Liver (tissue), 8 donors: ENCODE measurements at regions not wholly inside any gene's neighbourhood (a gene's known extent, or its start where the extent isn't known, plus 50 kb on each side); places are given as distances from the start of the nearest gene placed in this dataset.
A peak's percentile ranks its signal among the peaks of the same experiment; 100 is the strongest.

ENCODE experiments used
- DNase-seq: peaks from one replicate; pipeline ENCODE4 v3.0.0-alpha.2; 2017; ENCODE audit warnings: low spot score
- H3K27ac ChIP-seq, 2 donors: one replicate each; pipeline ENCODE4 v1.7.0; 2013; ENCODE audit warnings: inconsistent platforms in 2 of 2, low read length in 2 of 2, control low read depth in 1 of 2, low read depth in 1 of 2, mild to moderate bottlenecking in 1 of 2
- H3K27me3 ChIP-seq, 4 donors: one replicate each; pipeline versions ENCODE4 v1.6.1 to v1.7.0; 2013; ENCODE audit warnings: low read length in 3 of 4, inconsistent platforms in 1 of 4, mild to moderate bottlenecking in 1 of 4, moderate library complexity in 1 of 4; ENCODE audit not compliant: control insufficient read depth in 4 of 4, insufficient read depth in 4 of 4
- H3K36me3 ChIP-seq, 4 donors: one replicate each; pipeline versions ENCODE4 v1.6.1 to v1.7.0; 2013; ENCODE audit warnings: low read length in 3 of 4, mild to moderate bottlenecking in 3 of 4, low read depth in 1 of 4, moderate library complexity in 1 of 4; ENCODE audit not compliant: control insufficient read depth in 4 of 4, insufficient read depth in 3 of 4
- H3K4me1 ChIP-seq, 4 donors: one replicate each; pipeline versions ENCODE4 v1.6.1 to v1.7.0; 2013; ENCODE audit warnings: low read length in 3 of 4, mild to moderate bottlenecking in 3 of 4, moderate library complexity in 1 of 4; ENCODE audit not compliant: control insufficient read depth in 4 of 4, insufficient read depth in 4 of 4
- H3K4me3 ChIP-seq, 3 donors: one replicate each; pipeline versions ENCODE4 v1.6.1 to v1.7.0; 2013; ENCODE audit warnings: low read length in 3 of 3, control low read depth in 1 of 3, low read depth in 1 of 3, mild to moderate bottlenecking in 1 of 3
- H3K9ac ChIP-seq, 2 donors: one replicate each; pipeline ENCODE4 v1.7.0; 2013; ENCODE audit warnings: low read length in 2 of 2, mild to moderate bottlenecking in 2 of 2, moderate library complexity in 2 of 2, control low read depth in 1 of 2, low read depth in 1 of 2
- H3K9me3 ChIP-seq, 4 donors: one replicate each; pipeline versions ENCODE4 v1.6.1 to v1.7.0; 2013; ENCODE audit warnings: low read length in 3 of 4; ENCODE audit not compliant: control insufficient read depth in 4 of 4
- ATF3 ChIP-seq: IDR thresholded peaks from 2 replicates; pipeline ENCODE4 v1.6.1; 2016; ENCODE audit warnings: antibody characterized with exemption
- CTCF ChIP-seq: fragments of 150-350 bp; IDR thresholded peaks from 2 replicates; pipeline ENCODE4 v1.5.1; 2017; ENCODE audit warnings: improper control_type of control experiment, low read depth, low read length; ENCODE audit not compliant: missing input control
- EGR1 ChIP-seq, 2 donors: IDR thresholded peaks; 2 replicates each; pipeline ENCODE4 v1.6.1; 2016 to 2018; ENCODE audit warnings: antibody characterized with exemption in 2 of 2, low read depth in 2 of 2
- FOXA1 ChIP-seq: IDR thresholded peaks from 2 replicates; pipeline ENCODE4 v1.6.1; 2016; ENCODE audit warnings: antibody characterized with exemption
- FOXA2 ChIP-seq: IDR thresholded peaks from 2 replicates; pipeline ENCODE4 v1.6.1; 2016; ENCODE audit warnings: antibody characterized with exemption
- GABPA ChIP-seq, 2 donors: IDR thresholded peaks in 1 of 2; conservative IDR thresholded peaks in 1 of 2; 2 replicates each; pipeline ENCODE4 v1.6.1; 2016; ENCODE audit warnings: antibody characterized with exemption in 2 of 2, mild to moderate bottlenecking in 1 of 2, moderate library complexity in 1 of 2
- HNF4A ChIP-seq, 2 donors: conservative IDR thresholded peaks; 2 replicates each; pipeline ENCODE4 v1.6.1; 2016; ENCODE audit warnings: antibody characterized with exemption in 2 of 2, mild to moderate bottlenecking in 2 of 2
- HNF4G ChIP-seq: IDR thresholded peaks from 2 replicates; pipeline ENCODE4 v1.6.1; 2016; ENCODE audit warnings: antibody characterized with exemption
- JUND ChIP-seq, 2 donors: IDR thresholded peaks; 2 replicates each; pipeline ENCODE4 v1.6.1; 2016; ENCODE audit warnings: antibody characterized with exemption in 2 of 2
- MAX ChIP-seq: IDR thresholded peaks from 2 replicates; pipeline ENCODE4 v1.6.1; 2016; ENCODE audit warnings: antibody characterized with exemption
- NR2F2 ChIP-seq: IDR thresholded peaks from 2 replicates; pipeline ENCODE4 v1.6.1; 2016; ENCODE audit warnings: antibody characterized with exemption
- RAD21 ChIP-seq, 2 donors: IDR thresholded peaks; 2 replicates each; pipeline ENCODE4 v1.6.1; 2016; ENCODE audit warnings: antibody characterized with exemption in 2 of 2, mild to moderate bottlenecking in 2 of 2
- REST ChIP-seq: IDR thresholded peaks from 2 replicates; pipeline ENCODE4 v1.6.1; 2016; ENCODE audit warnings: antibody characterized with exemption, mild to moderate bottlenecking
- RXRA ChIP-seq, 2 donors: IDR thresholded peaks; 2 replicates each; pipeline ENCODE4 v1.6.1; 2017 to 2018; ENCODE audit warnings: antibody characterized with exemption in 2 of 2, mild to moderate bottlenecking in 1 of 2
- SP1 ChIP-seq: IDR thresholded peaks from 2 replicates; pipeline ENCODE4 v1.6.1; 2018; ENCODE audit warnings: antibody characterized with exemption, mild to moderate bottlenecking
- TAF1 ChIP-seq: conservative IDR thresholded peaks from 2 replicates; pipeline ENCODE4 v1.6.1; 2016; ENCODE audit warnings: antibody characterized with exemption, mild to moderate bottlenecking
- YY1 ChIP-seq: IDR thresholded peaks from 2 replicates; pipeline ENCODE4 v1.6.1; 2016; ENCODE audit warnings: antibody characterized with exemption, mild to moderate bottlenecking
- ZBTB33 ChIP-seq: IDR thresholded peaks from 2 replicates; pipeline ENCODE4 v1.6.1; 2016; ENCODE audit warnings: antibody characterized with exemption
- WGBS: extraction: QIAGEN DNeasy Blood & Tissue Kit; methylation state at CpG from one replicate; pipeline ENCODE4 v1.1.7; 2013; 5-methylcytosine and 5-hydroxymethylcytosine counted together
- donor health status: healthy.
- donor health status: healthy.
- donor health status: healthy.
- donor health status: healthy.
- donor health status: healthy.

GRCh38 chr16:85313526-85314301 lies 201.4 kb upstream of the CIBAR2 start:
- WGBS = 84% methylated on average over 13 of the region's 13 CpGs
- TF ChIP-seq FOXA2 (no peak), YY1 (no peak), ATF3 (no peak), HNF4A (conservative IDR thresholded peaks at IDR 0.05) (no peak), JUND (IDR thresholded peaks at IDR 0.05) (no peak), FOXA1 (no peak), ZBTB33 (no peak), RXRA (IDR thresholded peaks at IDR 0.05) (no peak), MAX (no peak), EGR1 (IDR thresholded peaks at IDR 0.05; ENCODE audit: low read depth in 2 of 2) (no peak)
- peak overlapping the region in 1 of 2 donors; percentile 12 for H3K27ac ChIP-seq
- no peak for DNase-seq
- H3K27me3 ChIP-seq = no peaks in the 10 kb centered on the region
- H3K9me3 ChIP-seq = no peaks in the 10 kb centered on the region
- peaks cover 0 to 39% (median 20%) of the 10 kb centered on the region in 4 donors for H3K4me1 ChIP-seq
- no peaks in the 10 kb centered on the region for H3K36me3 ChIP-seq
- H3K4me3 ChIP-seq = no peak overlapping the region
- H3K9ac ChIP-seq = no peak overlapping the region

GRCh38 chr16:85314512-85314971 lies 202.3 kb upstream of the CIBAR2 start:
- Histone ChIP-seq H3K4me1 (peaks cover 0 to 32% (median 14%) of the 10 kb centered on the region in 4 donors), H3K36me3 (no peaks in the 10 kb centered on the region), H3K27ac (no peak overlapping the region), H3K4me3 (no peak overlapping the region), H3K9me3 (no peaks in the 10 kb centered on the region), H3K9ac (no peak overlapping the region), H3K27me3 (no peaks in the 10 kb centered on the region)
- no peak for DNase-seq
- WGBS = 82% methylated on average over 11 of the region's 11 CpGs
- no peak for TF ChIP-seq HNF4G
- TF ChIP-seq RXRA (IDR thresholded peaks at IDR 0.05) = no peak
- no peak for TF ChIP-seq FOXA2
- no peak for TF ChIP-seq FOXA1
- TF ChIP-seq NR2F2 = no peak
- TF ChIP-seq TAF1 = no peak
- TF ChIP-seq RAD21 (IDR thresholded peaks at IDR 0.05) = no peak
- no peak for TF ChIP-seq ATF3
- no peak for TF ChIP-seq HNF4A (conservative IDR thresholded peaks at IDR 0.05)
- no peak for TF ChIP-seq SP1
- TF ChIP-seq YY1 = no peak
- TF ChIP-seq JUND (IDR thresholded peaks at IDR 0.05) = no peak
- no peak for TF ChIP-seq CTCF
- TF ChIP-seq GABPA (IDR thresholded peaks at IDR 0.05 in 1 of 2, conservative IDR thresholded peaks at IDR 0.05 in 1 of 2) = no peak
- no peak for TF ChIP-seq EGR1 (IDR thresholded peaks at IDR 0.05; ENCODE audit: low read depth in 2 of 2)
- no peak for TF ChIP-seq REST
- TF ChIP-seq ZBTB33 = no peak
- no peak for TF ChIP-seq MAX
